ENCODE measurements at regions not wholly inside any gene's neighbourhood (a gene's known extent, or its start where the extent isn't known, plus 50 kb on each side); places are given as distances from the start of the nearest gene placed in this dataset.

GRCh38 chr13:106163426-106163825, 372.0 kb downstream of the EFNB2 start:
- Histone ChIP-seq H3K27me3 (no peaks in the 10 kb centered on the region), H3K27ac (no peak overlapping the region), H3K4me3 (no peak overlapping the region), H3K36me3 (no peaks in the 10 kb centered on the region), H3K4me1 (peaks cover 14% of the 10 kb centered on the region), H3K9me3 (no peaks in the 10 kb centered on the region)
- TF ChIP-seq, protein P1, sequence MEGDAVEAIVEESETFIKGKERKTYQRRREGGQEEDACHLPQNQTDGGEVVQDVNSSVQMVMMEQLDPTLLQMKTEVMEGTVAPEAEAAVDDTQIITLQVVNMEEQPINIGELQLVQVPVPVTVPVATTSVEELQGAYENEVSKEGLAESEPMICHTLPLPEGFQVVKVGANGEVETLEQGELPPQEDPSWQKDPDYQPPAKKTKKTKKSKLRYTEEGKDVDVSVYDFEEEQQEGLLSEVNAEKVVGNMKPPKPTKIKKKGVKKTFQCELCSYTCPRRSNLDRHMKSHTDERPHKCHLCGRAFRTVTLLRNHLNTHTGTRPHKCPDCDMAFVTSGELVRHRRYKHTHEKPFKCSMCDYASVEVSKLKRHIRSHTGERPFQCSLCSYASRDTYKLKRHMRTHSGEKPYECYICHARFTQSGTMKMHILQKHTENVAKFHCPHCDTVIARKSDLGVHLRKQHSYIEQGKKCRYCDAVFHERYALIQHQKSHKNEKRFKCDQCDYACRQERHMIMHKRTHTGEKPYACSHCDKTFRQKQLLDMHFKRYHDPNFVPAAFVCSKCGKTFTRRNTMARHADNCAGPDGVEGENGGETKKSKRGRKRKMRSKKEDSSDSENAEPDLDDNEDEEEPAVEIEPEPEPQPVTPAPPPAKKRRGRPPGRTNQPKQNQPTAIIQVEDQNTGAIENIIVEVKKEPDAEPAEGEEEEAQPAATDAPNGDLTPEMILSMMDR (IDR thresholded peaks at IDR 0.05) = no peak
- TF ChIP-seq POLR2A (IDR thresholded peaks at IDR 0.05) (no peak), POLR2AphosphoS5 (IDR thresholded peaks at IDR 0.05; ENCODE audit: insufficient read depth in 1 of 2, low read depth in 1 of 2) (no peak)
- intact Hi-C loops (cut with DNase I) = no loop called here
- DNase-seq (ENCODE audit: extremely low spot score in 2 of 2) = no peak

GRCh38 chr13:106161146-106161545, 374.3 kb downstream of the EFNB2 start:
- Histone ChIP-seq H3K27me3 (no peaks in the 10 kb centered on the region), H3K9me3 (no peaks in the 10 kb centered on the region), H3K27ac (no peak overlapping the region), H3K4me3 (no peak overlapping the region), H3K4me1 (peaks cover 14% of the 10 kb centered on the region), H3K36me3 (no peaks in the 10 kb centered on the region)
- intact Hi-C loops (cut with DNase I) = no loop called here
- TF ChIP-seq POLR2AphosphoS5 (IDR thresholded peaks at IDR 0.05; ENCODE audit: insufficient read depth in 1 of 2, low read depth in 1 of 2) (no peak), POLR2A (IDR thresholded peaks at IDR 0.05) (no peak)
- DNase-seq (ENCODE audit: extremely low spot score in 2 of 2) = no peak

GRCh38 chr13:106159295-106160195, 375.9 kb downstream of the EFNB2 start:
- intact Hi-C loops (cut with DNase I) = no loop called here
- no peak overlapping the region for H3K27ac ChIP-seq
- TF ChIP-seq POLR2A (IDR thresholded peaks at IDR 0.05) (no peak), POLR2AphosphoS5 (IDR thresholded peaks at IDR 0.05; ENCODE audit: insufficient read depth in 1 of 2, low read depth in 1 of 2) (no peak)
- TF ChIP-seq, protein P1 (IDR thresholded peaks at IDR 0.05) = no peak
- DNase-seq (ENCODE audit: extremely low spot score in 2 of 2) = no peak
- H3K4me1 ChIP-seq = peaks cover 14% of the 10 kb centered on the region
- no peaks in the 10 kb centered on the region for H3K9me3 ChIP-seq
- no peaks in the 10 kb centered on the region for H3K36me3 ChIP-seq
- no peaks in the 10 kb centered on the region for H3K27me3 ChIP-seq
- H3K4me3 ChIP-seq = no peak overlapping the region

GRCh38 chr13:106156468-106156867, 379.0 kb downstream of the EFNB2 start:
- no peak overlapping the region for H3K27ac ChIP-seq
- H3K36me3 ChIP-seq = no peaks in the 10 kb centered on the region
- H3K27me3 ChIP-seq = no peaks in the 10 kb centered on the region
- no peak overlapping the region for H3K4me3 ChIP-seq
- TF ChIP-seq POLR2AphosphoS5 (IDR thresholded peaks at IDR 0.05; ENCODE audit: insufficient read depth in 1 of 2, low read depth in 1 of 2) = no peak
- TF ChIP-seq, protein P1 (IDR thresholded peaks at IDR 0.05) = no peak
- no peak for TF ChIP-seq POLR2A (IDR thresholded peaks at IDR 0.05)
- no peak for DNase-seq (ENCODE audit: extremely low spot score in 2 of 2)
- no peaks in the 10 kb centered on the region for H3K9me3 ChIP-seq
- peaks cover 11% of the 10 kb centered on the region for H3K4me1 ChIP-seq
- intact Hi-C loops (cut with DNase I) = no loop called here

DNA sequence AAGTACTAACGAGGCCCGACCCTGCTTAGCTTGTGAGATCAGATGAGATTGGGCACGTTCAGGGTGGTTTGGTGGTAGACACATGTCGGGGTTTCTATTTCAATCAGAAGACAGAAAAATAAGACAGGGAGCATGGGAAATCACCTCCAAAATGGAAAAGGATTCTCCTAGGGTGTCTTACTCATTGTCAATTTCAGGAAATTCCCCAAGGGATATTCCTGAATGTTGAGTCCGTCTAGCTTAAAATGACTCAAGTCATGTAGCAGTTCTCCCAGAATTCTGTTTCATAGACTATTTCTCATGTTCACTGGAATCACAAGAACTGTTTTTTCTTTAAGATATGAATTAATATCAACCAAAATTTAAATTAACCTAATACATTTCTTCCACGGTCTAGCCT, 380.1 kb downstream of the EFNB2 start:
- H3K9me3 ChIP-seq = no peaks in the 10 kb centered on the region
- H3K4me1 ChIP-seq = peaks cover under 1% of the 10 kb centered on the region
- intact Hi-C loops (cut with DNase I) = no loop called here
- no peak for DNase-seq (ENCODE audit: extremely low spot score in 2 of 2)
- no peak overlapping the region for H3K4me3 ChIP-seq
- no peak overlapping the region for H3K27ac ChIP-seq
- H3K36me3 ChIP-seq = no peaks in the 10 kb centered on the region
- H3K27me3 ChIP-seq = no peaks in the 10 kb centered on the region
- TF ChIP-seq, protein P1 (IDR thresholded peaks at IDR 0.05) = no peak
- TF ChIP-seq POLR2AphosphoS5 (IDR thresholded peaks at IDR 0.05; ENCODE audit: insufficient read depth in 1 of 2, low read depth in 1 of 2) = no peak
- TF ChIP-seq POLR2A (IDR thresholded peaks at IDR 0.05) = no peak

All from vagina (tissue), 2 donors.